ENCODE measurements at regions not wholly inside any gene's neighbourhood (a gene's known extent, or its start where the extent isn't known, plus 50 kb on each side); places are given as distances from the start of the nearest gene placed in this dataset.

DNA sequence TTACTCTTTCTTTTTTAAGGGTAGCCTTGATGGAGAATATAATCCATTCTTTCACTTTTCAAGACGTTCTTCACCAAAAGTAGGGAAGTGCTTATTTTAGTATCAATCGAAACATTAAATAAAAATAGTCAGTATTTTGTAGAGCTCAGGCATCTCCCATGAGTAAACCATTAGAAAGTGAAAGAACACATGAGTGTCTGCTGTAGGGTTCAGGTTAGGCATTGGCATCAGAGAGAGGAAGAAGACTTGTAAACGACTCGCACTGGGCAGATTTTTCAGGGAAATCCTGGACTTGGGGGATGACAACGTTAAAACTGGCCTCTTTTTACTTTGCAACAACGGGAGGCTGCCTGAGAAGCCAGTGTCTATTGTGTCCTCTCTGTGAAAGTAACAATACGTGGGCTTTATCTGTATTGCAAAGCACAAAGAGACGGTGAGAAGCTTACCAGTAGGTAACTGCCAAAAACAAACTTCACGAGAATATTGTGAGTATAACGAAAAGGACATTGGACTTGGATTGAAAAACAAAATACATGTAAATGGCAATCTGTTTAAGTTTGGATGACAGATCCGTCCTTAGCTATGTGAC, 451.7 kb downstream of the PYDC2 start:
- Mint-ChIP-seq H3K9me3 (ENCODE audit: unreplicated experiment) (peaks cover 21% of the 10 kb centered on the region), H3K36me3 (ENCODE audit: insufficient read depth, unreplicated experiment) (no peaks in the 10 kb centered on the region), H3K27me3 (ENCODE audit: insufficient read depth, unreplicated experiment) (no peaks in the 10 kb centered on the region), H3K4me3 (ENCODE audit: unreplicated experiment) (no peak overlapping the region), H3K4me1 (ENCODE audit: low read depth, unreplicated experiment) (no peaks in the 10 kb centered on the region), H3K27ac (ENCODE audit: unreplicated experiment) (no peak overlapping the region)
- ChIA-PET CTCF (no interaction called here), POLR2A (no interaction called here)
- no peak for DNase-seq
- no TSS peak for BruUV-seq (replicated peaks)
- Histone ChIP-seq H3K9me3 (no peaks in the 10 kb centered on the region), H3K27me3 (replicated peaks; ENCODE audit: control insufficient read depth, insufficient read depth, low read length) (no peaks in the 10 kb centered on the region), H3K4me3 (ENCODE audit: low read depth, low read length) (no peak overlapping the region), H3K36me3 (ENCODE audit: control insufficient read depth, insufficient read depth, low read length) (no peaks in the 10 kb centered on the region), H3K4me1 (peaks cover 6% of the 10 kb centered on the region; the same call in 1 of the 2 replicates)
- intact Hi-C loops (cut with micrococcal nuclease; ENCODE audit: unreplicated experiment) = no loop called here
- TF ChIP-seq CTCF (IDR thresholded peaks at IDR 0.05; ENCODE audit: insufficient read depth in 1 of 2, low read depth in 1 of 2, low read length in 1 of 2, severe bottlenecking in 1 of 2, unreplicated experiment in 1 of 2) = no peak

- no TSS peak for BruUV-seq (replicated peaks)
- no peaks in the 10 kb centered on the region for H3K27me3 Mint-ChIP-seq (ENCODE audit: insufficient read depth, unreplicated experiment)
- no peaks in the 10 kb centered on the region for H3K36me3 ChIP-seq (ENCODE audit: control insufficient read depth, insufficient read depth, low read length)
- H3K9me3 Mint-ChIP-seq (ENCODE audit: unreplicated experiment) = peaks cover 21% of the 10 kb centered on the region
- no peaks in the 10 kb centered on the region for H3K4me1 ChIP-seq
- no peaks in the 10 kb centered on the region for H3K27me3 ChIP-seq (replicated peaks; ENCODE audit: control insufficient read depth, insufficient read depth, low read length)
- H3K36me3 Mint-ChIP-seq (ENCODE audit: insufficient read depth, unreplicated experiment) = no peaks in the 10 kb centered on the region
- no peak for DNase-seq
- H3K9me3 ChIP-seq = no peaks in the 10 kb centered on the region
- ChIA-PET POLR2A (no interaction called here), CTCF (no interaction called here)
- H3K4me1 Mint-ChIP-seq (ENCODE audit: low read depth, unreplicated experiment) = no peaks in the 10 kb centered on the region
- intact Hi-C loops (cut with micrococcal nuclease; ENCODE audit: unreplicated experiment) = no loop called here
- no peak overlapping the region for H3K27ac Mint-ChIP-seq (ENCODE audit: unreplicated experiment)
- no peak for TF ChIP-seq CTCF (IDR thresholded peaks at IDR 0.05; ENCODE audit: insufficient read depth in 1 of 2, low read depth in 1 of 2, low read length in 1 of 2, severe bottlenecking in 1 of 2, unreplicated experiment in 1 of 2)
- no peak overlapping the region for H3K4me3 ChIP-seq (ENCODE audit: low read depth, low read length)
- H3K4me3 Mint-ChIP-seq (ENCODE audit: unreplicated experiment) = no peak overlapping the region
These were observed 454.7 kb downstream of the PYDC2 start for GRCh38 chr3:191915712-191916111.

- H3K9me3 Mint-ChIP-seq (ENCODE audit: unreplicated experiment) = no peaks in the 10 kb centered on the region
- Histone ChIP-seq H3K4me3 (ENCODE audit: low read depth, low read length) (no peak overlapping the region), H3K27me3 (replicated peaks; ENCODE audit: control insufficient read depth, insufficient read depth, low read length) (no peaks in the 10 kb centered on the region), H3K4me1 (no peaks in the 10 kb centered on the region), H3K36me3 (ENCODE audit: control insufficient read depth, insufficient read depth, low read length) (no peaks in the 10 kb centered on the region), H3K9me3 (no peaks in the 10 kb centered on the region)
- H3K27me3 Mint-ChIP-seq (ENCODE audit: insufficient read depth, unreplicated experiment) = no peaks in the 10 kb centered on the region
- BruUV-seq (replicated peaks) = no TSS peak
- POLR2A ChIA-PET = no interaction called here
- H3K36me3 Mint-ChIP-seq (ENCODE audit: insufficient read depth, unreplicated experiment) = no peaks in the 10 kb centered on the region
- no peak overlapping the region for H3K4me3 Mint-ChIP-seq (ENCODE audit: unreplicated experiment)
- no peak for TF ChIP-seq CTCF (IDR thresholded peaks at IDR 0.05; ENCODE audit: insufficient read depth in 1 of 2, low read depth in 1 of 2, low read length in 1 of 2, severe bottlenecking in 1 of 2, unreplicated experiment in 1 of 2)
- no peak for DNase-seq
- no peaks in the 10 kb centered on the region for H3K4me1 Mint-ChIP-seq (ENCODE audit: low read depth, unreplicated experiment)
- no peak overlapping the region for H3K27ac Mint-ChIP-seq (ENCODE audit: unreplicated experiment)
- intact Hi-C loops (cut with micrococcal nuclease; ENCODE audit: unreplicated experiment) = no loop called here
- CTCF ChIA-PET = no interaction called here
These were observed 458.6 kb downstream of the PYDC2 start for GRCh38 chr3:191919491-191920026.
